ENCODE measurements at regions not wholly inside any gene's neighbourhood (a gene's known extent, or its start where the extent isn't known, plus 50 kb on each side); places are given as distances from the start of the nearest gene placed in this dataset.

- no peak for DNase-seq (ENCODE audit: low spot score)
Measured at GRCh38 chr13:73462241-73462640, 403.4 kb downstream of the KLF5 start.

GRCh38 chr13:73451221-73452029 lies 392.6 kb downstream of the KLF5 start:
- DNase-seq (ENCODE audit: low spot score) = no peak

GRCh38 chr13:73450583-73450982 lies 391.8 kb downstream of the KLF5 start:
- DNase-seq (ENCODE audit: low spot score) = no peak

- no peak for DNase-seq (ENCODE audit: low spot score)
Measured at GRCh38 chr13:73449252-73449651, 390.4 kb downstream of the KLF5 start.

- no peak for DNase-seq (ENCODE audit: low spot score)
Measured at GRCh38 chr13:73440296-73440895, 381.6 kb downstream of the KLF5 start.

GRCh38 chr13:73433890-73434289 lies 375.1 kb downstream of the KLF5 start:
- no peak for DNase-seq (ENCODE audit: low spot score)

- no peak for DNase-seq (ENCODE audit: low spot score)
Measured at GRCh38 chr13:73433458-73433857, 374.7 kb downstream of the KLF5 start.

- no peak for DNase-seq (ENCODE audit: low spot score)
Measured at GRCh38 chr13:73429701-73430100, 370.9 kb downstream of the KLF5 start.

- no peak for DNase-seq (ENCODE audit: low spot score)
Measured at GRCh38 chr13:73428706-73429105, 369.9 kb downstream of the KLF5 start.

GRCh38 chr13:73428137-73428536 lies 369.3 kb downstream of the KLF5 start:
- no peak for DNase-seq (ENCODE audit: low spot score)

GRCh38 chr13:73422973-73423372 lies 364.2 kb downstream of the KLF5 start:
- no peak for DNase-seq (ENCODE audit: low spot score)

GRCh38 chr13:73421310-73421912 lies 362.6 kb downstream of the KLF5 start:
- no peak for DNase-seq (ENCODE audit: low spot score)

GRCh38 chr13:73419186-73419585 lies 360.4 kb downstream of the KLF5 start:
- no peak for DNase-seq (ENCODE audit: low spot score)

GRCh38 chr13:73417012-73417615 lies 358.3 kb downstream of the KLF5 start:
- no peak for DNase-seq (ENCODE audit: low spot score)

- no peak for DNase-seq (ENCODE audit: low spot score)
Measured at GRCh38 chr13:73416093-73416492, 357.3 kb downstream of the KLF5 start.

- no peak for DNase-seq (ENCODE audit: low spot score)
Measured at GRCh38 chr13:73413656-73414055, 354.9 kb downstream of the KLF5 start.

GRCh38 chr13:73412933-73413332 lies 354.1 kb downstream of the KLF5 start:
- DNase-seq (ENCODE audit: low spot score) = no peak

GRCh38 chr13:73411067-73411809 lies 352.4 kb downstream of the KLF5 start:
- DNase-seq (ENCODE audit: low spot score) = no peak

- DNase-seq (ENCODE audit: low spot score) = no peak
Measured at GRCh38 chr13:73406454-73406853, 347.6 kb downstream of the KLF5 start.

GRCh38 chr13:73404581-73404980 lies 345.8 kb downstream of the KLF5 start:
- DNase-seq (ENCODE audit: low spot score) = no peak

GRCh38 chr13:73403355-73404120 lies 344.7 kb downstream of the KLF5 start:
- no peak for DNase-seq (ENCODE audit: low spot score)
